AG09319 (cell line): ENCODE measurements at regions not wholly inside any gene's neighbourhood (a gene's known extent, or its start where the extent isn't known, plus 50 kb on each side); places are given as distances from the start of the nearest gene placed in this dataset.
A peak's percentile ranks its signal among the peaks of the same experiment; 100 is the strongest.

Source experiments
- DNase-seq: peaks from one replicate; pipeline ENCODE4 v3.0.0-alpha.2; 2010; ENCODE audit warnings: low read depth; ENCODE audit errors: extremely low read depth
- TF ChIP-seq, protein P1 (sequence below): IDR thresholded peaks from 2 replicates; pipeline ENCODE4 v1.5.1; 2011; ENCODE audit warnings: low read depth, mild to moderate bottlenecking, inconsistent platforms, low read length, moderate library complexity

DNA sequence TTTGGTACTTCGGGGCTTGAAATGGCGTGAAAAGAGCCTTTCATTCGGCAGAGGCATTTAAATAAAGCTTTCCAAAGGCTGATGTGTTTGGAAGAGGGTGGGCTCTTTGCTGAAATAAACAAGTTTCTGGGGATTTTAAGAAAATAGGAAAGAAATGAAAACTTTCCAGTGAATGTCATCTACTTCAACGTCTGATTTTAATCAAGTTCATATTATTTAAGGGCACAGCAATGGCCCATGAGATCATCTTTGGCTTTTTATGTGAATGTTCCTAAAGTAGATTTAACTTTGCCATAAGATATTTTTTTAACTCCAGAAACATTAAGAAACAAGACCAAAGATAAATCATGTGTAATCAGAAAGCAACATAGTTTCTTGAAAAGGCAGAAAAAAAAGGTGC, 69.8 kb upstream of the TTC29 start:
- no peak for DNase-seq
- TF ChIP-seq, protein P1, sequence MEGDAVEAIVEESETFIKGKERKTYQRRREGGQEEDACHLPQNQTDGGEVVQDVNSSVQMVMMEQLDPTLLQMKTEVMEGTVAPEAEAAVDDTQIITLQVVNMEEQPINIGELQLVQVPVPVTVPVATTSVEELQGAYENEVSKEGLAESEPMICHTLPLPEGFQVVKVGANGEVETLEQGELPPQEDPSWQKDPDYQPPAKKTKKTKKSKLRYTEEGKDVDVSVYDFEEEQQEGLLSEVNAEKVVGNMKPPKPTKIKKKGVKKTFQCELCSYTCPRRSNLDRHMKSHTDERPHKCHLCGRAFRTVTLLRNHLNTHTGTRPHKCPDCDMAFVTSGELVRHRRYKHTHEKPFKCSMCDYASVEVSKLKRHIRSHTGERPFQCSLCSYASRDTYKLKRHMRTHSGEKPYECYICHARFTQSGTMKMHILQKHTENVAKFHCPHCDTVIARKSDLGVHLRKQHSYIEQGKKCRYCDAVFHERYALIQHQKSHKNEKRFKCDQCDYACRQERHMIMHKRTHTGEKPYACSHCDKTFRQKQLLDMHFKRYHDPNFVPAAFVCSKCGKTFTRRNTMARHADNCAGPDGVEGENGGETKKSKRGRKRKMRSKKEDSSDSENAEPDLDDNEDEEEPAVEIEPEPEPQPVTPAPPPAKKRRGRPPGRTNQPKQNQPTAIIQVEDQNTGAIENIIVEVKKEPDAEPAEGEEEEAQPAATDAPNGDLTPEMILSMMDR, result no peak

DNA sequence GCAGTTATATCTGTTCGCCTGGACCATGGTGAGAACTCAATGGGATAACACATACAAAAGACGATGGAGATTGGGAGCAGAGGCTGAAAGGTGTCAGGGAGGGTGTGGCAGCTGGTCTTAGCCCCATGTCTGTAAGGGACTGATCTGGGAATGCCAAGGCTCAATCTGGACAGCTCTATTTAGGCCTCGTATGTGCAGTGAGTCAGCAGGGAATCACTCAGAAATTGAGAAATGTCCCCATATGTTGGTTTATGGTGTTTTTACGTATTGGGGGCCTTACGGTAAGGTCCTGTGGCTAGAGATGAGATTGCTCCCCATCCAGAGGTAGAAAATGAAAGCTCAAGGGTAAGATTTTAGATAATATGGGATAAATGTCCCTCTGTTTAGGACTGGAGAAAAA, 71.4 kb upstream of the TTC29 start:
- no peak for DNase-seq
- TF ChIP-seq, protein P1, result no peak

DNA sequence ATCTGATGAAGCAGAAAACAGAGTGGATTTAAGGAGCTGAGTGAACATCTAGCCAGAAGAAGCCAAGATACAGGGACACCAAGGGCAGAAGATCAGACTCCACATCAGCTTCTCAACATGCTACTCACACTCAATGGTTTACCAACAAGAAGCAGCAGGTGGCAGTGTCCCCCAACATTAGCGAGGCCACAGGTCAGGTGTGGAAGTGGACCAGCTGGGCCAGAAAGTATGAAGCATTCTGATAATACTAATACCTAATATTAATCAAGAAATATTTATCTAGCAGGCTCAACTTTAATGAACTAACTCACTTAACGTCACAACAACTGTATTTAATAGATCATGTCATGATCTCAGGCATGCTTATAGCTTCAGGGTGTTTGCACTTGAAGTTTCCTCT, 73.4 kb upstream of the TTC29 start:
- DNase-seq, result peak; percentile 29
- TF ChIP-seq, protein P1, result peak; percentile 74

DNA sequence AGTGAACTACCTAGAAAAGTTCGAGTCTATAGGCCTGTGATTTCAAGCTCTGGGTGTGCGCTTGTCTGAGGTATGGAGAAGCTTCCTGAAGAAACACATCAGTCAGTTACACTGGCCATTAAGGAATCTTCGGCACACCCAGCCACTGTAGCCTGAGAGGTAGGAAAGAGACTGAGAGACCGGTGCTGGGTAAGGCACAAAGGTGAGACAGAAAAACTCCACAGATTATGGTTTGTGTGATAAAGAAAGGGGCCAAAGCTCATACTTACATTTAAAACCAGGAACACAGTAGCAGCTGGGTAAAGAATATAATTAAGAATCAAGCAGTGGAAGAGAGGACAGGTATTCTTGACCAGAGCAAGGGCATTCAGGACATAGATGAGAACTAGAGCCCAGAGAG, 74.8 kb upstream of the TTC29 start:
- TF ChIP-seq, protein P1, result no peak
- DNase-seq, result no peak

DNA sequence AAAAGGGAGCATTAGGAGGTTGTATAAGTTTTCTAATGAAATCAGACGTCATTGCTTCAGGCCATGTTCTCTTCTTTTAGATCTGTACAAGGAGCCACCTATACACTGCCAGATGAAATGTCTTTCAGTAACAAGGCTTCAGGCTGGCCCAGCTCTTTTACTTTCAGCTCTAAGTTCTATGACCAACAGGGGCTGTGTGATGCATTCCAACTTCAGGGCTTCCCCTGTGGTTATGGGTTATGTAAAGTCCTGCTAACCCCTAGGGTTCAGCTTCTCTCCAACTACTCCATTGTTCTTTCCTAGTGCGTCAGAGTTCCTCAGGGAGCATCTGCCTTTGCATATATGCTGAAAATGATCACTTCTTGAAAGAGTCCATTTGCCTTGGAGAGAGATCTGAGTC, 79.4 kb upstream of the TTC29 start:
- TF ChIP-seq, protein P1, result no peak
- no peak for DNase-seq

DNA sequence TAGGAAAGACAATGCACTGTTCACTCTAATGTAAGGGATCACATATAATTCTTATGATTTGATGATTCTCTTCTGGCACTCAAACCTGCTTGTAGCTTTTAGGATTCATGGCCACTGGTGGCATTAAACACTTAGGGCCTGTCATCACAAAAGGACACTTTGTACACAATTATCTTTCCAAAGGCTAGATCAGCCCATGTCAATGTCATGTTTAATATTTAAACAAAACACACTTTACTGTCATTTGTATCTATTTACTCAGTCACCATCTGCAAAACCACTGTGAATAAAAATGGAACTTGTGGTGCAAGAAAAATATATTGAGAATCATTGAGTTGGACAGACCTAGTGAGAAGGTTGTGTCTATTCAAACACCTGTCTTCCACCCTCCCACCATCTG, 83.6 kb upstream of the TTC29 start:
- no peak for DNase-seq
- TF ChIP-seq, protein P1, result no peak

DNA sequence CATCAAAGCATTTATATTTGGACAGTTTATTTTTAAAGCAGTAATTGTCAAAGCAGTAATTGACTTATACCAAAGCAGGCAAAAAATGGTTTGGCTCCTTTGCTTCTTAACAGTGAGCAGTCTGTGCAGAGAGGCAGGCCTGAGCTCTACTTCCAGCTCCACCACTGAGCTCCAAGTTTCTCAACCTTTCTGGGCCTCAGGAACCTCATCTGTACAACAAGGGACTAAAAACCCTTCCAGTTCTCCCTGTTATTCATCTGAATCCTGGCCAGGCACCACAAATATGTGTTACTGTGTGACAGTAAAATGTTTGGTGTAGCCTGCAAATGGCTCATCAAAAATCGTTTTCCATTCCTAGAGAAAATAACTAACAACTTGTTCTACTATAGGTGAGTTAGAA, 88.7 kb upstream of the TTC29 start:
- TF ChIP-seq, protein P1, result no peak
- DNase-seq, result no peak
